HG02623 (cell line): ENCODE measurements at regions not wholly inside any gene's neighbourhood (a gene's known extent, or its start where the extent isn't known, plus 50 kb on each side); places are given as distances from the start of the nearest gene placed in this dataset.
"Not testable (repeated sequence)": the region's sequence is repeated elsewhere in the genome, so short reads cannot be mapped to it uniquely, and the experiment has no call there.

Source experiments
- ATAC-seq: cut with Tn5 transposase; IDR thresholded peaks from one replicate; pipeline ENCODE4 v1.9.1; 2021; ENCODE audit warnings: moderate library complexity; ENCODE audit not compliant: unreplicated experiment

- ATAC-seq, result no peak
Measured at GRCh38 chr15:94834494-94834893, 603.1 kb downstream of the MCTP2 start.

- no peak for ATAC-seq
Measured at GRCh38 chr15:94838281-94838680, 606.9 kb downstream of the MCTP2 start.

GRCh38 chr15:94840794-94841783 lies 609.7 kb downstream of the MCTP2 start:
- no peak for ATAC-seq

GRCh38 chr15:94843060-94843459 lies 611.7 kb downstream of the MCTP2 start:
- no peak for ATAC-seq

- ATAC-seq, result no peak
Measured at GRCh38 chr15:94844198-94844537, 612.8 kb downstream of the MCTP2 start.

- ATAC-seq, result no peak
Measured at GRCh38 chr15:94844538-94845389, 613.4 kb downstream of the MCTP2 start.

- no peak for ATAC-seq
Measured at GRCh38 chr15:94845390-94845716, 614.0 kb downstream of the MCTP2 start.

- no peak for ATAC-seq
Measured at GRCh38 chr15:94847325-94847724, 616.0 kb downstream of the MCTP2 start.

GRCh38 chr15:94848054-94848453 lies 616.7 kb downstream of the MCTP2 start:
- no peak for ATAC-seq

GRCh38 chr15:94855018-94855408 lies 623.7 kb downstream of the MCTP2 start:
- ATAC-seq, result no peak

GRCh38 chr15:94855409-94856266 lies 624.3 kb downstream of the MCTP2 start:
- ATAC-seq, result no peak

GRCh38 chr15:94856267-94856854 lies 625.0 kb downstream of the MCTP2 start:
- ATAC-seq, result no peak

- ATAC-seq, result no peak
Measured at GRCh38 chr15:94857466-94857865, 626.1 kb downstream of the MCTP2 start.

- ATAC-seq, result no peak
Measured at GRCh38 chr15:94858011-94858410, 626.6 kb downstream of the MCTP2 start.

- no peak for ATAC-seq
Measured at GRCh38 chr15:94858449-94858848, 627.1 kb downstream of the MCTP2 start.

GRCh38 chr15:94858920-94859319 lies 627.6 kb downstream of the MCTP2 start:
- ATAC-seq, result no peak

- no peak for ATAC-seq
Measured at GRCh38 chr15:94864600-94864999, 633.2 kb downstream of the MCTP2 start.

GRCh38 chr15:94868265-94868664 lies 636.9 kb downstream of the MCTP2 start:
- not testable (repeated sequence) for ATAC-seq

- ATAC-seq, result no peak
Measured at GRCh38 chr15:94875550-94875949, 644.2 kb downstream of the MCTP2 start.

GRCh38 chr15:94877833-94878232 lies 646.5 kb downstream of the MCTP2 start:
- ATAC-seq, result no peak
